Renal pelvis (tissue), 1 donor: ENCODE measurements at regions not wholly inside any gene's neighbourhood (a gene's known extent, or its start where the extent isn't known, plus 50 kb on each side); places are given as distances from the start of the nearest gene placed in this dataset.
A peak's percentile ranks its signal among the peaks of the same experiment; 100 is the strongest.

Experiments used
- DNase-seq: peaks from one replicate; pipeline ENCODE4 v3.0.0-alpha.2; 2013

- no peak for DNase-seq
These were observed 96.0 kb upstream of the ATP10A start for GRCh38 chr15:25959100-25959499.

DNA sequence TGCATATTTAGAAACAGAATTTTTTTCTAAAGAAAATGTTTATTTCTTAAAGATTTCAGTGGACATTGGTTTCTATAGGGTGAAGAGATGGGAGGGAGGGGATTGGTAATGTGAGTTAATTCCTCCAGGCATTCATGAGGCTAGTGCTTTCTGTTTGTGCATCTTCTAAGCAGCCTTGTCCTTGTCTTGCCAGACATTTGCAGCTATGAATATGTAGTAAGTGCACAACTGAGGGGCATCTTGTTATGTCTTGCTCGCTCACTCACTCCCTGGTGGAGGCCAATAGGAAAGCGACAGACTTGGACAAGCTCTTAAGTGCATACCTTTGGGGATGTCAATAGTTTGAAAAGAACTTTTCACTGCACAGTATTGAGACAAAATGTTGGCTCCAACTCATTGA, 92.5 kb upstream of the ATP10A start:
- DNase-seq = no peak

DNA sequence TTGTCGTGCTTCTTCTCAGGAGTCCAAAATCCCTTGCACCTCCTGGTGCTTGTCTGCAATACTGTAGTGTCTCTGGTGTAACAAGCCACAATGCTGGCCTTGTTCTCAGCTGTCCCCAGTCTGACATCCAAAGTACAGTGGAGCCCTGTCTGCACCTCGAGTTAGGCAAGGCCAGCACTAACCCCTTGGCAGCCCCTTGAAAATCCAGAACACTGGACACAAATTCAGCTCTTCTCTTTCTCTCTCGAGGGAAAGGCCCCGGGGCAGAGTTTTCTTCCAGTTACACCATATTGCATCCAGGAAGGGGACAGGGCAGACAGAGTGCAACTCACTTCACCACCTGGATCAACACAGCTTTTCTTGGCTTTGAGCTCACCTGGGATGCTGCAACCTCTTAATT, 91.3 kb upstream of the ATP10A start:
- DNase-seq = no peak

DNA sequence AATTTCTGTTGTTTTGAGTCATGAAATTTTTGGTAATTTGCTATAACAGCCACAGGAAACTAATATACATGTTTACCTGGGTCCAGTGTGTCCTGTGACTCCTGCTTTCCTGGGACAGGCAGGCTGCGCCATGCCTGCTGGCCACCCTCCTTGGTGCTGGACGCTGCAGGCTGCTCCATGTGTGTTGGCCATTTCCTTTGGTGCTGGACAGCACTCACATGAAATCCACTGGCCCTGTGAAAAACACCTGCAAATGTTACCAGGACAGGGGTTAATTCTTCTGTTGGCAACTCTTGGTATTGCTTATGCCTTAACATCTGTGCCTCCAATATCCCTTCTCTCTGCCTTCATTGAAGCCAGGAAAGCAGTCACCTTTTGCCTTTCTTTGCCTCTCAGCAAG, 86.9 kb upstream of the ATP10A start:
- no peak for DNase-seq

DNA sequence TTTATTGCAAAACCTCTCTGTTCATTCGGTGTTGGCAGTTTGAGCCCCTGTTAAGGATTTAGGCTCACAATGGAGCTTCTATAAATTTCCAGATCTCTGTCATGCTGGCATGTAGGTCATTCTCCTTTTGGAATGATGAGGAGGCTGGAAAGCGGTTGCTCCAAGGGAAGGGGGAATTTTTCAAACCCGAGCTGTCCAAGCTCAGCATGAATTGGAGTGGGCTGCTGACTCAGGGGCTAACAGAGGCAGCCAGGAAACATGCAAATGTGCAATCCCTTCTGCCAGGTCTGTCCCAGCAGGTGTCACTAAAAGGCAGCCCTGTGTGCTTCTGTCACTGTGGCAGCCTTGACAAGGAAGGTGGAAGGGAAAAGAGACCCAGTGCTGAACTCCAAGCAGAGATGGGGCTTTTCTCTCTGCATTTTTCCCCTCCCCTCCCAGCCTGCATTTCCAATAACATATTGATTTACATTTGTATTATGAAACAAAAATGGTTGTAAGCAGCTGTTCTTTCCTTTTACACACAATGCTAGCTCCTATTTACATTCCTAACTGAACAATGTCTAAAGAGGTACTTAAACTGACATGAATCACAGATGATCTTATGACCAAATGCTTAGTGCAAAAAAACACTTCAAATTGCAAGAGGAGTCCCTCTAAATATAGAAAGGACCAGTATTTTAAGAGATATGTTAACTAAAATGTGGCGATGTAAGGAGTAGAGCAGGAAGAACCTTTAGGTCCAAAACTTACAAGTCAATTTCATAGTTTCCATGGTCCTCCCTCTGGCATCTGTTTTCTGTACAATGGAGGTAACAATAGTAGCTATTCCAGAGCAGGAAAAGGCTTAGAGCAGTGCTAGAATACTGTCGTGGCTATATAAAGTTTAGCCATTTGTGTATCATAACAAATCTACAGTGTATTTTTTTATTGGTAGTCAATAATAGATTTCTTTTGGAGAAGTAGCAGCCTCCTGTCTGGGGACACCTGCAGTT, 84.5 kb upstream of the ATP10A start:
- no peak for DNase-seq

DNA sequence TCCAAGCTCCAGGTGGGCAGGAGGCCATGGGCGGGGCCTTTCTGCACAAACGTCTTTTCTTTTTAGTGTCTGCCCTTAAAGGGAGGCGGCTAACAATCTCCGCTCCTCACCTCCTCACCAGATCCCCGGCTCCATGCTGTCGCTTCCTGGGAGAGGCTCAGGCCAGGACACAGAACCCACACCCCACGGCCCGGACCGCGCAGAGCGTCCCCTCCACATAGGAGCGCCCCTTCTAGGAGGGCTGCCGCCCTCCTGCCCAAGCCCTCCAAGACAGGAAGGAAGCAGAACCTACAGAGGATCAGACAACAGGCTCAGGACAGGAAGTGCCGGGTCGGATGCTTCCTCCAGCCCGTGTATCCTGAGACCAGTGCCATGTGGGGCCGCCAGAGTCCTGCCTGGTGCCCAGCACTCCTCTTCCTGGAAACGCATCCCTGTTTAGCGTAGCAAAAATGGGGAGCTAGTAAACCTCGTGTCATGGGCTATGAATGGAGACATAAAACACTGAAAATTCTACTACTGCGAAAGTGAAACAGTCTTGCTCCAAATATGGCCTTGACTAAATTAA, 83.2 kb upstream of the ATP10A start:
- DNase-seq = no peak

DNA sequence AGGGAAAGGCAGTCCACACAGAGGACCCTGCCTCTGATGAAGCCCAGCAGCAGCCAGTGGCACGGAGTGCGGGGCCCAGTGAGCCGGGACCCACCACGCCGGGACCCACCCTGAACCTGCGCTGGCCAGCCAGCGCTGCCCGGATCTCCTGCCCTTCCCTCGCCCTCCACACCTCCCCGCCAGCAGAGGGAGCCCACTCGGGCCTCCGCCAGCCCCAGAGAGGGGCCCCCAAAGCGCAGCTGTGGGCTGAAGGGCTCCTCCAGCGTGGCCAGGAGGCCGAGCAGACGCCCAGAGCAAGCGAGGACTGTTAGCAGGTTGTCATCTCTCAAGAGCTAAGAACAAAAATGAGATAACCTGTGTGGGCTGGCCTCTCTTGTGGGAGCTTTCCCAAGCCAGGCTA, 81.3 kb upstream of the ATP10A start:
- no peak for DNase-seq

DNA sequence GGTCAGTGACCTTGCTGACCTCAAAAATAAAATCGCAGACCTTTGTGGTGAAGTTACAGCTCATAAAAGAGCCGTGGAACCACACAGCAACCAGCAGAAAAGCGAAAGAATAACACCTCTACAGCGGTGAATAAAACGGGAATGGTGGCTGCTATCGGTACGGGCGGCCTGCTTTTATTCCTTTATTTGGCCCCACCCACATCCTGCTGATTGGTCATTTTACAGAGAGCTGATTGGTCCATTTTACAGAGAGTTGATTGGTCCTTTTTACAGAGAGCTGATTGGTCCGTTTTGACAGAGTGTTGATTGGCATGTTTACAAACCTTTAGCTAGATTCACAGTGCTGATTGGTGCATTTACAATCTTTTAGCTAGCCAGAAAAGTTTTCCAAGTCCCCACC, 80.7 kb upstream of the ATP10A start:
- no peak for DNase-seq

DNA sequence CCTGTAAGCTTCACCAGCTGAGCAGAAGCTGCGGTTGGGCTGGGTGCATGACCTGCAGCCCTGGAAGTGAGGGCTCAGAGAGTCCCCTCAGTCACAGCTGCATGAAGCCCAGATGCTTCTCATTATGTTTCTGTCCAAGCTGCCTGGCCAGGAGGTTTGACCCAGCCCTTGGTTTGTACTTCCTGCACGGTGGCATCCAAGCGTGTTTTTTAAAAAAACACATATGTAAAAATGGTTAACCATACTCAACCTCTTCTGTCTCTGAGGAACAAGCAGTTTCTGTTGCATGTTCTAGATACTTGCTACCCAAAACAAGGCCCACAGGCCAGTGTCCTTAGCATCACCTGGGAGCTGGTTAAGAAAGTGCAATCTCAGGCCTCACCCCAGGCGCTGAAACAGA, 76.0 kb upstream of the ATP10A start:
- no peak for DNase-seq

GRCh38 chr15:25937796-25938195, 74.7 kb upstream of the ATP10A start:
- no peak for DNase-seq

GRCh38 chr15:25936004-25936403, 72.9 kb upstream of the ATP10A start:
- DNase-seq = no peak

DNA sequence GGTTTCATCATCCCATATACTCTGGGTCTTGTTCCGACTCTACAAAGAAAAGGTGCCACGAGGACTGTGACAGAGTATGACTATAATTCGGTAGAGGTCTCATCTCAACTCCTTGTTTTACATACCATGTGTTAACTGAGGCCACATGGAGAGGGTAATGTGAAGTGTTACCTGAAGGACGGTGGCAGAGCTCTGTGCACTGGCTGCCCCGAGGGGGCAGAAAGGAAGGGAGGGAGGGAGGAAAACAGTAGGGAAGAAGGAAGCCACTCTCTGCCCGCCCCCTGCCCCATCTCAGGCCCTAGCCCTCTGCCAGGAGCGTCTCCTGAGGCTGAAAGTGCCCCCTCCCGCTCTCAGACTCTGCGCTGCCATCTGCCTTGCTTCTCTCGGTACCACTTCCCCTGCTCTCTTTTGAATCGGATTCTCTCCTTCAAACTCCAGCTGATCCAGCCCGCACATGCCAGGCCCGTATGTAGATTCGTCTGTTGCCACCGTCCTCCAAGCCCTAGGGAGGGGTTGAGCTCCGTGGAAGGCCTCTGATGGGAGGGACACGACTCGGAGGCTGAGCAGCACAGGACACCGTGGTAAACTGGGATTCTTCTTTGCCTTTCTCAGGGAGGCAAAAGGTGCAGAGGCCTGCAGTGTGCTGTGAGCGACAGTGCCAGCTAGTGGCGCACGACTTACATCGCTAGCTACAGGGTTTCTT, 70.5 kb upstream of the ATP10A start:
- peak; percentile 77 for DNase-seq

- no peak for DNase-seq
These were observed 69.6 kb upstream of the ATP10A start for GRCh38 chr15:25932696-25933095.

DNA sequence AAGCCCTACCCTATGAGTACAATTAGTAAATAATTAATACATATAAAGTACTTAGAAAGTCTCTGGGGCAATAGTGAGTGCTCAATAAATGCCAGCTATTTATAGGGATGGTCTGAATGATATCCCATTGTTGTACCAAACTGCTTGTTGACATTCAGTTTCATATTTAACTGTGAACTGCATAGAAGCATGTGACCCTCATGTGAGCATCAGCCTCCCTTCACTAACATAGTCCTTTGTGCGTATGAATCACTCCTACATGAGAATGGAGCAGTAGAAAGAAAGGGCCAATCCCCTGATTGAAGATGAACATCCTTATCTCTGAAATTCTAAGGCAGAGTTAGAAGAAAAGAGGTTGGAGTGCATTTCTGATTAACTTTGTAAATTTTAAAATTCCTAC, 68.7 kb upstream of the ATP10A start:
- DNase-seq = no peak

DNA sequence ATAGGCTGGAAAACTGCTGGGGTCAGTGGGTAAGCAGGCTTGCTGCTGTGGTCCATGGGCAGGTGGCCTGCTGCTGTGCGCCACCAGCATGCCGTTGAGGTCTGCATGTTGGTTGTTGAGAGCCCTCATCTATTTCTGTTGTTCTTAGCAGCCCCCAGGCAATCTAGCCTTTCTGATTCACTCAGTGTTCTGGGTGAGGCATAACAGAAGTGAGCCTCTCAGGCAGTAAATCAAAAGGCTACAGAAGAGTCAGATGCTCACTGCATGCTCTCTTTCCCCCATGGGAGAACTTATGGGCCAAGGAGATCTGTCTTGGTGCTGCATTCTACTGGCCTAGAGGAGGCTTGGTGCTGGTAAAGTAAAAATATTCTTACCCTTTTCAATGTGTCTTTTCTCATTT, 67.8 kb upstream of the ATP10A start:
- no peak for DNase-seq
